Colonic mucosa (tissue), 4 donors: ENCODE measurements at regions not wholly inside any gene's neighbourhood (a gene's known extent, or its start where the extent isn't known, plus 50 kb on each side); places are given as distances from the start of the nearest gene placed in this dataset.

Source experiments
- DNase-seq: peaks from one replicate; pipeline ENCODE4 v3.0.0-alpha.2; 2020
- H3K27ac ChIP-seq: fragments of 200-600 bp; one replicate; pipeline ENCODE4 v1.8.0; 2021
- H3K27me3 ChIP-seq: fragments of 200-600 bp; one replicate; pipeline ENCODE4 v1.8.0; 2021
- H3K36me3 ChIP-seq: fragments of 200-600 bp; one replicate; pipeline ENCODE4 v1.8.0; 2021
- H3K4me1 ChIP-seq: fragments of 200-600 bp; one replicate; pipeline ENCODE4 v1.8.0; 2021; ENCODE audit warnings: mild to moderate bottlenecking
- H3K4me3 ChIP-seq: fragments of 200-600 bp; one replicate; pipeline ENCODE4 v1.8.0; 2021
- H3K9ac ChIP-seq, 2 donors: one replicate each; pipeline ENCODE4 v1.7.0; 2013; ENCODE audit warnings: control low read depth in 2 of 2, low read depth in 2 of 2, low read length in 2 of 2
- H3K9me3 ChIP-seq: fragments of 200-600 bp; one replicate; pipeline ENCODE4 v1.8.0; 2021
- intact Hi-C: fragments of 100-400 bp; cut with DNase I; formaldehyde crosslinking; loops from one replicate; pipeline ENCODE4 v1.14.1; 2022
- TF ChIP-seq, protein P1 (sequence below): fragments of 200-600 bp; IDR thresholded peaks from one replicate; pipeline ENCODE4 v1.8.0; 2022; ENCODE audit warnings: antibody characterized with exemption, mild to moderate bottlenecking
- donor health status: healthy.
- donor health status: DM: no; HTN: no; CAD: no.
- donor health status: DM: no; HTN: no; CAD: no.

DNA sequence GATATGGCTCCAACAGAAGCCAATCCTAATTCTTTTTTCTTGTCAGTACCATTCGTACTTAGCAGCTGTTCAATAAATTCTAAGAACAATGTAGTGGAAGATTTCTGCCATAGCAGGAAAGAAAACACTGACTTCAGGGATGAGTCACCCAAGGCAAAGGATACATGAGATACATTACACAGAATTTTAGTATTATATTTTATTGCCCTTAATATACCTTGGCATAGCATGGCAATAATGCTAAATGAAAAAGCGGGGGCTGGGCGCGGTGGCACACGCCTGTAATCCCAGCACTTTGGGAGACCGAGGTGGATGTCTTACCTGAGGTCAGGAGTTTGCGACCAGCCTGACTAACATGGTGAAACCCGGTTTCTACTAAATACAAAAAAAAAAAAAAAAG lies 619.1 kb upstream of the DAB2 start:
- Histone ChIP-seq H3K27me3 (no peaks in the 10 kb centered on the region), H3K4me1 (no peaks in the 10 kb centered on the region), H3K27ac (no peak overlapping the region), H3K9me3 (no peaks in the 10 kb centered on the region), H3K4me3 (no peak overlapping the region), H3K36me3 (no peaks in the 10 kb centered on the region), H3K9ac (no peak overlapping the region)
- TF ChIP-seq, protein P1, sequence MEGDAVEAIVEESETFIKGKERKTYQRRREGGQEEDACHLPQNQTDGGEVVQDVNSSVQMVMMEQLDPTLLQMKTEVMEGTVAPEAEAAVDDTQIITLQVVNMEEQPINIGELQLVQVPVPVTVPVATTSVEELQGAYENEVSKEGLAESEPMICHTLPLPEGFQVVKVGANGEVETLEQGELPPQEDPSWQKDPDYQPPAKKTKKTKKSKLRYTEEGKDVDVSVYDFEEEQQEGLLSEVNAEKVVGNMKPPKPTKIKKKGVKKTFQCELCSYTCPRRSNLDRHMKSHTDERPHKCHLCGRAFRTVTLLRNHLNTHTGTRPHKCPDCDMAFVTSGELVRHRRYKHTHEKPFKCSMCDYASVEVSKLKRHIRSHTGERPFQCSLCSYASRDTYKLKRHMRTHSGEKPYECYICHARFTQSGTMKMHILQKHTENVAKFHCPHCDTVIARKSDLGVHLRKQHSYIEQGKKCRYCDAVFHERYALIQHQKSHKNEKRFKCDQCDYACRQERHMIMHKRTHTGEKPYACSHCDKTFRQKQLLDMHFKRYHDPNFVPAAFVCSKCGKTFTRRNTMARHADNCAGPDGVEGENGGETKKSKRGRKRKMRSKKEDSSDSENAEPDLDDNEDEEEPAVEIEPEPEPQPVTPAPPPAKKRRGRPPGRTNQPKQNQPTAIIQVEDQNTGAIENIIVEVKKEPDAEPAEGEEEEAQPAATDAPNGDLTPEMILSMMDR = no peak
- DNase-seq = peak; percentile 28
- intact Hi-C loops = no loop called here

DNA sequence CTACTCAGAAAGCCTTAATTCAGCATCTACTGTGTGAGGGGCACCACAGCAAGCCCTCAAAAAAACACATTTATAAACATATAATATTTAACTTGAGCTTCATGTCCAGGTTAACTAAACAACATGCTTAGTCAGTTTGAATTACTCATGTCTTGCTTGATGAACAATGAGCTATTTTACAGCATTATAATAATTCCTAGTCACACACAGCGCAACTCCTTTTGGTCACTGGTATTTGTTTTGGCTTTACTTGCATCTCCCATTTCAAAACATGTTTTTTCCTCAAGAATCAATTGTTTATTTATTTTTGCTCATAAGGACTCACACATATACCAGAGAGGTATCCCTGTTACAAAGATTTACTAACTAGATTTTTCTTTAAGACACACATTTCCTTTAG lies 616.7 kb upstream of the DAB2 start:
- no peaks in the 10 kb centered on the region for H3K4me1 ChIP-seq
- H3K27me3 ChIP-seq = no peaks in the 10 kb centered on the region
- H3K36me3 ChIP-seq = no peaks in the 10 kb centered on the region
- no peak overlapping the region for H3K27ac ChIP-seq
- H3K9ac ChIP-seq = no peak overlapping the region
- no peak overlapping the region for H3K4me3 ChIP-seq
- H3K9me3 ChIP-seq = no peaks in the 10 kb centered on the region
- intact Hi-C loops = no loop called here
- DNase-seq = no peak
- TF ChIP-seq, protein P1 = no peak

DNA sequence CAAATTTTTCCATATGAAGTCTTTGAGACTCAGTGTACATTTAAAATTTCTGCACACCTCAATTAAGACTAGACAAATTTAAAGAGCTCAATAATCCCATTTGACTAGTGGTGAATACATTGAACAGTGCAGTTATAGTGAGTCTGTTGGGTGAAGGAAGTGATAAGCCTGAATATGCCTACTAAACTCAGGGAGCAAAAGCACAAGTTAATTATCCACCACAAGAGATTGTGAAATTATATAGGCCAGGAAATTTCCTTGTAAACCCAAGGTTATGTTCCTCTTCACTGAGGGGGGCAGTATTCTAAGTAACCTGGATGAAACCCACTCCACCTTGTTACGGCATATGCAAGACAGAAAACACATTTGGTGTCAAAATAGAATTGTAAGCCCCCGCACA lies 612.9 kb upstream of the DAB2 start:
- intact Hi-C loops = no loop called here
- H3K4me1 ChIP-seq = no peaks in the 10 kb centered on the region
- no peaks in the 10 kb centered on the region for H3K27me3 ChIP-seq
- H3K36me3 ChIP-seq = no peaks in the 10 kb centered on the region
- H3K9me3 ChIP-seq = no peaks in the 10 kb centered on the region
- TF ChIP-seq, protein P1 = no peak
- H3K9ac ChIP-seq = no peak overlapping the region
- DNase-seq = no peak
- H3K27ac ChIP-seq = no peak overlapping the region
- no peak overlapping the region for H3K4me3 ChIP-seq

DNA sequence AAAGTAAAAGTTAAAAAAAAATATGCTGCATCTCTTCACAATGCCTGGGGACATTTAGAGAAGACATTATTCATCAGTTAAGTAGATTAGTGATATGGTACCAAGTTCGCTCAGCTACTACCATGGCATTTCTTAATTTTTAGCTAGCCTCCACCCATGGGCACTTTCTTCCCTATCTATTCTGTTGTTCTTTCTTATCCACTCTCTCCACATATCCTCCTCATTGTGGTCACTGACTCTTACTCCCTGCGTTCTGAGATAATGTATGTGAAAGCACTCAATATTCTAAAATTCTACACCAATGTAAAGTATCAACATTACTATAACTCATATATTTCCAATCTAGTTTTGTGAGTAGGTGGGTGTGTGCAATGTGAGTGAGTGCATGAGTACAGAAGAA lies 609.7 kb upstream of the DAB2 start:
- no peaks in the 10 kb centered on the region for H3K9me3 ChIP-seq
- intact Hi-C loops = no loop called here
- no peak overlapping the region for H3K27ac ChIP-seq
- H3K4me3 ChIP-seq = no peak overlapping the region
- no peak overlapping the region for H3K9ac ChIP-seq
- H3K36me3 ChIP-seq = no peaks in the 10 kb centered on the region
- H3K27me3 ChIP-seq = no peaks in the 10 kb centered on the region
- DNase-seq = no peak
- TF ChIP-seq, protein P1 = no peak
- H3K4me1 ChIP-seq = no peaks in the 10 kb centered on the region

DNA sequence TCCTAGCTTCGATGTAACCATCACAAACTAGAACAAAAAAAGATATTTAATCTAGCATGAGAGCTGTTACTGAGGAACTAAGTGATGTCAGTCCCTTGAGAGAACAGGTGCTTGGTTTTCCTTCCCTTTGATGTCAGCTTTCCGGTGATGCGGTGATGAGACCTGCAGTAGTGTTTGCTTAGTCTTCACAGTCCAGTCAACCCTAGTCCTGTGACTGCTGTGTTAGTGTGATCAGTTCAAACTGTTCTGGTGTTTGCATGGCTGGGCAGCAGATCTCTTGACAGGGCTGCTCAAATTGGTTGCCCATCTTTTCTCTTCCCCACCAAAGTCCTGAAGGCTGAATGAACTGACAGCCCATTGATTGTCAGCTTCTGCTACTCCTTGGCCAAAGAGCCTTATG lies 608.6 kb upstream of the DAB2 start:
- no peaks in the 10 kb centered on the region for H3K27me3 ChIP-seq
- H3K36me3 ChIP-seq = no peaks in the 10 kb centered on the region
- intact Hi-C loops = no loop called here
- no peak overlapping the region for H3K27ac ChIP-seq
- DNase-seq = no peak
- H3K4me1 ChIP-seq = no peaks in the 10 kb centered on the region
- TF ChIP-seq, protein P1 = no peak
- no peak overlapping the region for H3K4me3 ChIP-seq
- H3K9ac ChIP-seq = no peak overlapping the region
- no peaks in the 10 kb centered on the region for H3K9me3 ChIP-seq

DNA sequence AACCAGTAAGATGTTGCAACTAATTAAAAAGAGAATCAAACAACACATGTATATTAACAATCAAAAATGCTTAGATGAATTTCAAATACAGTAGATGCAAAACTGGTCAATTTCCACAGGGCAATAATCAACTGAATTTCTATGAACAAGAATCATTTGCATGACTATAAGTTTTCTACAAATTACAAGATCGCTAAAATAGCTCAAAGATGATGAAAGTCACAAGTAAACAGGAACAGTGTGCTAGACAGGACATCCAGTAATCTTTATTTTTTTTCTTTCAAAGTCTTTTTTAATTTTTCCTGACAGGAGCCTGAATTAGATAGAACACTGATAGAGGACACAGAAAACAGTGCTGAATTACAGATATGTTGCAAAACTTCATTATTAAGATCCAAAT lies 608.2 kb upstream of the DAB2 start:
- DNase-seq = no peak
- intact Hi-C loops = no loop called here
- TF ChIP-seq, protein P1 = no peak
- no peak overlapping the region for H3K4me3 ChIP-seq
- no peaks in the 10 kb centered on the region for H3K36me3 ChIP-seq
- no peaks in the 10 kb centered on the region for H3K4me1 ChIP-seq
- no peak overlapping the region for H3K27ac ChIP-seq
- H3K27me3 ChIP-seq = no peaks in the 10 kb centered on the region
- H3K9me3 ChIP-seq = no peaks in the 10 kb centered on the region
- no peak overlapping the region for H3K9ac ChIP-seq
